Liver (tissue), 7 donors: ENCODE measurements at regions not wholly inside any gene's neighbourhood (a gene's known extent, or its start where the extent isn't known, plus 50 kb on each side); places are given as distances from the start of the nearest gene placed in this dataset.

ENCODE experiments used
- DNase-seq: peaks from one replicate; pipeline ENCODE4 v3.0.0-alpha.2; 2017; ENCODE audit warnings: low spot score
- H3K27ac ChIP-seq, 2 donors: one replicate each; pipeline ENCODE4 v1.7.0; 2013; ENCODE audit warnings: inconsistent platforms in 2 of 2, low read length in 2 of 2, control low read depth in 1 of 2, low read depth in 1 of 2, mild to moderate bottlenecking in 1 of 2
- H3K27me3 ChIP-seq, 4 donors: one replicate each; pipeline versions ENCODE4 v1.6.1 to v1.7.0; 2013; ENCODE audit warnings: low read length in 3 of 4, inconsistent platforms in 1 of 4, mild to moderate bottlenecking in 1 of 4, moderate library complexity in 1 of 4; ENCODE audit not compliant: control insufficient read depth in 4 of 4, insufficient read depth in 4 of 4
- H3K36me3 ChIP-seq, 4 donors: one replicate each; pipeline versions ENCODE4 v1.6.1 to v1.7.0; 2013; ENCODE audit warnings: low read length in 3 of 4, mild to moderate bottlenecking in 3 of 4, low read depth in 1 of 4, moderate library complexity in 1 of 4; ENCODE audit not compliant: control insufficient read depth in 4 of 4, insufficient read depth in 3 of 4
- H3K4me1 ChIP-seq, 4 donors: one replicate each; pipeline versions ENCODE4 v1.6.1 to v1.7.0; 2013; ENCODE audit warnings: low read length in 3 of 4, mild to moderate bottlenecking in 3 of 4, moderate library complexity in 1 of 4; ENCODE audit not compliant: control insufficient read depth in 4 of 4, insufficient read depth in 4 of 4
- H3K4me3 ChIP-seq, 3 donors: one replicate each; pipeline versions ENCODE4 v1.6.1 to v1.7.0; 2013; ENCODE audit warnings: low read length in 3 of 3, control low read depth in 1 of 3, low read depth in 1 of 3, mild to moderate bottlenecking in 1 of 3
- H3K9ac ChIP-seq, 2 donors: one replicate each; pipeline ENCODE4 v1.7.0; 2013; ENCODE audit warnings: low read length in 2 of 2, mild to moderate bottlenecking in 2 of 2, moderate library complexity in 2 of 2, control low read depth in 1 of 2, low read depth in 1 of 2
- H3K9me3 ChIP-seq, 4 donors: one replicate each; pipeline versions ENCODE4 v1.6.1 to v1.7.0; 2013; ENCODE audit warnings: low read length in 3 of 4; ENCODE audit not compliant: control insufficient read depth in 4 of 4
- ATF3 ChIP-seq: IDR thresholded peaks from 2 replicates; pipeline ENCODE4 v1.6.1; 2016; ENCODE audit warnings: antibody characterized with exemption
- FOXA2 ChIP-seq: IDR thresholded peaks from 2 replicates; pipeline ENCODE4 v1.6.1; 2016; ENCODE audit warnings: antibody characterized with exemption
- HNF4A ChIP-seq, 2 donors: conservative IDR thresholded peaks; 2 replicates each; pipeline ENCODE4 v1.6.1; 2016; ENCODE audit warnings: antibody characterized with exemption in 2 of 2, mild to moderate bottlenecking in 2 of 2
- HNF4G ChIP-seq: IDR thresholded peaks from 2 replicates; pipeline ENCODE4 v1.6.1; 2016; ENCODE audit warnings: antibody characterized with exemption
- JUND ChIP-seq, 2 donors: IDR thresholded peaks; 2 replicates each; pipeline ENCODE4 v1.6.1; 2016; ENCODE audit warnings: antibody characterized with exemption in 2 of 2
- MAX ChIP-seq: IDR thresholded peaks from 2 replicates; pipeline ENCODE4 v1.6.1; 2016; ENCODE audit warnings: antibody characterized with exemption
- NR2F2 ChIP-seq: IDR thresholded peaks from 2 replicates; pipeline ENCODE4 v1.6.1; 2016; ENCODE audit warnings: antibody characterized with exemption
- RXRA ChIP-seq, 2 donors: IDR thresholded peaks; 2 replicates each; pipeline ENCODE4 v1.6.1; 2017 to 2018; ENCODE audit warnings: antibody characterized with exemption in 2 of 2, mild to moderate bottlenecking in 1 of 2
- TAF1 ChIP-seq: conservative IDR thresholded peaks from 2 replicates; pipeline ENCODE4 v1.6.1; 2016; ENCODE audit warnings: antibody characterized with exemption, mild to moderate bottlenecking
- YY1 ChIP-seq: IDR thresholded peaks from 2 replicates; pipeline ENCODE4 v1.6.1; 2016; ENCODE audit warnings: antibody characterized with exemption, mild to moderate bottlenecking
- WGBS: extraction: QIAGEN DNeasy Blood & Tissue Kit; methylation state at CpG from one replicate; pipeline ENCODE4 v1.1.7; 2013; 5-methylcytosine and 5-hydroxymethylcytosine counted together
- TF ChIP-seq, protein P1 (sequence below): IDR thresholded peaks from 2 replicates; pipeline ENCODE4 v1.6.1; 2016; ENCODE audit warnings: antibody characterized with exemption, mild to moderate bottlenecking
- donor health status: healthy.
- donor health status: healthy.
- donor health status: healthy.
- donor health status: healthy.

- H3K27ac ChIP-seq: no peak overlapping the region
- peaks cover 0 to 4% (median 1%) of the 10 kb centered on the region in 4 donors for H3K27me3 ChIP-seq
- no peak overlapping the region for H3K4me3 ChIP-seq
- WGBS: 81% methylated on average over 6 of the region's 6 CpGs
- no peaks in the 10 kb centered on the region for H3K9me3 ChIP-seq
- TF ChIP-seq JUND (IDR thresholded peaks at IDR 0.05): no peak
- TF ChIP-seq TAF1: no peak
- TF ChIP-seq HNF4A (conservative IDR thresholded peaks at IDR 0.05): no peak
- no peak for TF ChIP-seq NR2F2
- no peak for TF ChIP-seq MAX
- H3K4me1 ChIP-seq: peaks cover 0 to 3% (median 0%) of the 10 kb centered on the region in 4 donors
- H3K9ac ChIP-seq: no peak overlapping the region
- DNase-seq: no peak
- peaks cover 0 to 1% (median 0%) of the 10 kb centered on the region in 4 donors for H3K36me3 ChIP-seq
Measured at GRCh38 chr1:220327106-220327505, 54.9 kb upstream of the RAB3GAP2 start.

- Histone ChIP-seq H3K27ac (no peak overlapping the region), H3K27me3 (peaks cover 0 to 4% (median 1%) of the 10 kb centered on the region in 4 donors), H3K9ac (no peak overlapping the region), H3K36me3 (peaks cover 0 to under 1% (median 0%) of the 10 kb centered on the region in 4 donors), H3K9me3 (no peaks in the 10 kb centered on the region), H3K4me3 (no peak overlapping the region), H3K4me1 (peaks cover 0 to 3% (median 0%) of the 10 kb centered on the region in 4 donors)
- DNase-seq: no peak
- TF ChIP-seq, protein P1, sequence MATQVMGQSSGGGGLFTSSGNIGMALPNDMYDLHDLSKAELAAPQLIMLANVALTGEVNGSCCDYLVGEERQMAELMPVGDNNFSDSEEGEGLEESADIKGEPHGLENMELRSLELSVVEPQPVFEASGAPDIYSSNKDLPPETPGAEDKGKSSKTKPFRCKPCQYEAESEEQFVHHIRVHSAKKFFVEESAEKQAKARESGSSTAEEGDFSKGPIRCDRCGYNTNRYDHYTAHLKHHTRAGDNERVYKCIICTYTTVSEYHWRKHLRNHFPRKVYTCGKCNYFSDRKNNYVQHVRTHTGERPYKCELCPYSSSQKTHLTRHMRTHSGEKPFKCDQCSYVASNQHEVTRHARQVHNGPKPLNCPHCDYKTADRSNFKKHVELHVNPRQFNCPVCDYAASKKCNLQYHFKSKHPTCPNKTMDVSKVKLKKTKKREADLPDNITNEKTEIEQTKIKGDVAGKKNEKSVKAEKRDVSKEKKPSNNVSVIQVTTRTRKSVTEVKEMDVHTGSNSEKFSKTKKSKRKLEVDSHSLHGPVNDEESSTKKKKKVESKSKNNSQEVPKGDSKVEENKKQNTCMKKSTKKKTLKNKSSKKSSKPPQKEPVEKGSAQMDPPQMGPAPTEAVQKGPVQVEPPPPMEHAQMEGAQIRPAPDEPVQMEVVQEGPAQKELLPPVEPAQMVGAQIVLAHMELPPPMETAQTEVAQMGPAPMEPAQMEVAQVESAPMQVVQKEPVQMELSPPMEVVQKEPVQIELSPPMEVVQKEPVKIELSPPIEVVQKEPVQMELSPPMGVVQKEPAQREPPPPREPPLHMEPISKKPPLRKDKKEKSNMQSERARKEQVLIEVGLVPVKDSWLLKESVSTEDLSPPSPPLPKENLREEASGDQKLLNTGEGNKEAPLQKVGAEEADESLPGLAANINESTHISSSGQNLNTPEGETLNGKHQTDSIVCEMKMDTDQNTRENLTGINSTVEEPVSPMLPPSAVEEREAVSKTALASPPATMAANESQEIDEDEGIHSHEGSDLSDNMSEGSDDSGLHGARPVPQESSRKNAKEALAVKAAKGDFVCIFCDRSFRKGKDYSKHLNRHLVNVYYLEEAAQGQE: no peak
- TF ChIP-seq FOXA2: no peak
- no peak for TF ChIP-seq HNF4G
- TF ChIP-seq RXRA (IDR thresholded peaks at IDR 0.05): no peak
- TF ChIP-seq YY1: no peak
- no peak for TF ChIP-seq JUND (IDR thresholded peaks at IDR 0.05)
- no peak for TF ChIP-seq TAF1
- WGBS: 96% methylated on average over 2 of the region's 2 CpGs
Measured at GRCh38 chr1:220326578-220326977, 54.3 kb upstream of the RAB3GAP2 start.

DNA sequence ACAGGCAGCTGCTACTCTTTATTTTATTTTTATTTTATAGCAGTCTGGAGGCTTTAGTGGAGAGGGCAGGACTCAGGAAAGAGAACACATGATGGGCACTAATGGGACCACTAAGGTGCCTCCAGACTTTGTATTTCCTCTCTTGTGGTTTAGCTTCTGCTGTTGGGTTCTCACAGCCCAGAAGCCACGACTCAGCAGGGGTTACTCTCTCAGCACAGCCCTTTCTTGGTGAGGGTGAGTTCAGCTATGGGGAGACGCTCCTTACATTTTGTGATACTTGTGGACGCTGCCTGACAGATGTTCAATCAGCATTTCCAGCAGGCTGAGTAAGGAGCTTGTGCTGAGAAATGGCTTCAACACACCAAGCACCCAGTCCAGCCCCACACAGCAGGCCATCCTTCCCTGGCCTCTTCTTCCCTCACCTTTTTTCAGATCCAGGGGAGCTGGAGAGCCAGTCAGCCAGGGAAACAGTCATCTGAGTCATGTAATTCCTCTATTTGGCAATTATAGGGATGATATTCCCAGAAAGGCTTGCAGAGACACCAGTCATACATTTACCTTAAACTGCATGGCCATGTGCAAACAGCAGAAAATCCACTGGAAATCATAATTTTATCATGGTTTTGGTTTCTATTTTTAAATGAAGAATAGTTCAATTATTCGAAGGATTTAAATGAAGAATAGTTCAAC is 53.2 kb upstream of the RAB3GAP2 start:
- Histone ChIP-seq H3K9ac (no peak overlapping the region), H3K36me3 (no peaks in the 10 kb centered on the region), H3K27me3 (peaks cover 0 to 4% (median 1%) of the 10 kb centered on the region in 4 donors), H3K4me3 (no peak overlapping the region), H3K9me3 (no peaks in the 10 kb centered on the region), H3K27ac (no peak overlapping the region), H3K4me1 (peaks cover 0 to under 1% (median 0%) of the 10 kb centered on the region in 4 donors)
- TF ChIP-seq HNF4A (conservative IDR thresholded peaks at IDR 0.05): no peak
- TF ChIP-seq YY1: no peak
- no peak for TF ChIP-seq ATF3
- no peak for TF ChIP-seq FOXA2
- TF ChIP-seq HNF4G: no peak
- TF ChIP-seq MAX: no peak
- TF ChIP-seq TAF1: no peak
- 69% methylated on average over 4 of the region's 4 CpGs for WGBS
- DNase-seq: no peak
